ENCODE measurements at regions not wholly inside any gene's neighbourhood (a gene's known extent, or its start where the extent isn't known, plus 50 kb on each side); places are given as distances from the start of the nearest gene placed in this dataset.
A peak's percentile ranks its signal among the peaks of the same experiment; 100 is the strongest.
"Not testable (repeated sequence)": the region's sequence is repeated elsewhere in the genome, so short reads cannot be mapped to it uniquely, and the experiment has no call there.

DNA sequence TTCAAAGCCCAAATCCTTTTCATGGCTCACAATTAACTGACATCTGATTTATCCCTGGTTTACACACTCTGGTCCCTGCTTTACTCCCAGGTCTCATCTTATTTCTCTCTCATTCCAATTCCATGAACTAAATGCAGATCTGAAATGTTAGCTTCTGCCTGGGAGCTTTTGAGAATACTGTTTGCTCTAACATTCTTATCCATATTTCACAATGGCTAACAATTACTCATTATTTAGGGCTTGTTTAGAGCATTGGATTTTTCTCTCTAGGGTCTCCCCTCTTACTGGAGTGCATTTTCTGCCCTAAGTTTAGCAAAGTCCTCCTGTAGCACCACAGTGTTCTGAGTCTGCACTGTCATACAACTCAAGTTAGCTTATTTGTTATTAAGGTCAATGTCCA is 121.5 kb upstream of the HCRTR2 start:
- H3K36me3 ChIP-seq: no peaks in the 10 kb centered on the region
- intact Hi-C loops (cut with DNase I): no loop called here
- H3K9me3 ChIP-seq: no peaks in the 10 kb centered on the region
- H3K4me1 ChIP-seq (replicated peaks): no peaks in the 10 kb centered on the region
- TF ChIP-seq, protein P1, sequence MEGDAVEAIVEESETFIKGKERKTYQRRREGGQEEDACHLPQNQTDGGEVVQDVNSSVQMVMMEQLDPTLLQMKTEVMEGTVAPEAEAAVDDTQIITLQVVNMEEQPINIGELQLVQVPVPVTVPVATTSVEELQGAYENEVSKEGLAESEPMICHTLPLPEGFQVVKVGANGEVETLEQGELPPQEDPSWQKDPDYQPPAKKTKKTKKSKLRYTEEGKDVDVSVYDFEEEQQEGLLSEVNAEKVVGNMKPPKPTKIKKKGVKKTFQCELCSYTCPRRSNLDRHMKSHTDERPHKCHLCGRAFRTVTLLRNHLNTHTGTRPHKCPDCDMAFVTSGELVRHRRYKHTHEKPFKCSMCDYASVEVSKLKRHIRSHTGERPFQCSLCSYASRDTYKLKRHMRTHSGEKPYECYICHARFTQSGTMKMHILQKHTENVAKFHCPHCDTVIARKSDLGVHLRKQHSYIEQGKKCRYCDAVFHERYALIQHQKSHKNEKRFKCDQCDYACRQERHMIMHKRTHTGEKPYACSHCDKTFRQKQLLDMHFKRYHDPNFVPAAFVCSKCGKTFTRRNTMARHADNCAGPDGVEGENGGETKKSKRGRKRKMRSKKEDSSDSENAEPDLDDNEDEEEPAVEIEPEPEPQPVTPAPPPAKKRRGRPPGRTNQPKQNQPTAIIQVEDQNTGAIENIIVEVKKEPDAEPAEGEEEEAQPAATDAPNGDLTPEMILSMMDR (IDR thresholded peaks at IDR 0.05): no peak
- H3K27me3 ChIP-seq (replicated peaks; ENCODE audit: insufficient read depth): no peaks in the 10 kb centered on the region
- no peak overlapping the region for H3K27ac ChIP-seq
- no peak overlapping the region for H3K4me3 ChIP-seq
- DNase-seq (ENCODE audit: low spot score): no peak

DNA sequence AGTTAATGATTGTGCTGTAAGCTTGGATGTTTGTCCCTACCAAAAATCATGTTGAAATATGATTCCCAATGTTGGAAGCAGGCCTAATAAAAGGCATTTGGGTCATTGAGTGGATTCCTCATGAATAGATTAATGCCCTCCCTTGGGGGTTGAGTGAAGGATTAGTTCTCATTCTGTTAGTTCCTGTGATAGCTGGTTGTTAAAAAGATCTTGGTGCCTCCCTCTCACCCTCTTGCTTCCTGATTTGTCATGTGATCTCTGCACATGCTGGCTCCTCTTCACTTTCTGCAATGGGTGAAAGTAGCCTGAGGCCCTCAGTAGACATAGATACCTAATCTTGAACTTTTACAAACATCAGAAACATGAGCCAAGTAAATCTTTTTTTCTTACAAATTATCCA is 115.6 kb upstream of the HCRTR2 start:
- intact Hi-C loops (cut with DNase I): no loop called here
- no peak for DNase-seq (ENCODE audit: low spot score)

DNA sequence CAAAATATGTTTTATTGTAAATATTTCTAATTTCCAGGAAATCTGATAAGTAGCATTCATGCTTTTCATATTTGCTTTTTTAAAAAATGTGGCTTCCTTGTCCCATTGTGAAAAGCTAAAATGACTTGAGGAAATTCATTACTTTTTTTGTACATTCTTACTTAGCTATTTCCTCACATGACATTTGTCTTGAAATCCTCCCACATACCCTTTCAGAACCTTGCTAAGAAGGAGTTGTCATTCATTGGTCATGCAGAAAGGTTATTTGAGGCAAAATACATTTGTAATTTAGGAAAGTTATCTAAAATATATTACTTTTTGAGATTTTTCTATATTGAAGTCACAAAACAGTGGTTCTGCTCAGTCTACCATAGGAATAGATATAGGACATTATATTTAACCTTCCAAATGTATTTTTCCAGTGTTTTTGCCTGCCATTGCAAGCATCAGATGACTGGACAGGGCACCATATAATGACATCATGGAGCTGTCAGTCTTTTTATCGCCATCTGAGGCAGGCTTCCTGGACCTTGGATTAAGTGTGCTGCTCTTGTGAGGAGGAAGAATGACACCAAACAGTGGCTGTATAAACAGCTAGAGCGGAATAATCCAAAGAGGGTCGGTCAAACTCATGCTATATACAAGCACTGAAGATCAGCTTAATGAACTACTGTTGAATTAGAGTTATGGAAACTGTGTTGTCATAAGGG is 109.4 kb upstream of the HCRTR2 start:
- H3K36me3 ChIP-seq: no peaks in the 10 kb centered on the region
- no peaks in the 10 kb centered on the region for H3K27me3 ChIP-seq (replicated peaks; ENCODE audit: insufficient read depth)
- no peak overlapping the region for H3K4me3 ChIP-seq
- no peaks in the 10 kb centered on the region for H3K4me1 ChIP-seq (replicated peaks)
- no peak for DNase-seq (ENCODE audit: low spot score)
- H3K9me3 ChIP-seq: no peaks in the 10 kb centered on the region
- TF ChIP-seq, protein P1 (IDR thresholded peaks at IDR 0.05): no peak
- TF ChIP-seq POLR2AphosphoS5 (IDR thresholded peaks at IDR 0.05): no peak
- TF ChIP-seq POLR2A (IDR thresholded peaks at IDR 0.05): no peak
- 66% methylated on average over 3 of the region's 3 CpGs for WGBS
- intact Hi-C loops (cut with DNase I): no loop called here
- H3K27ac ChIP-seq: no peak overlapping the region

More for the DNA sequence above, 115.6 kb upstream of the HCRTR2 start:
- Histone ChIP-seq H3K4me1 (replicated peaks) (no peaks in the 10 kb centered on the region), H3K4me3 (no peak overlapping the region), H3K9me3 (no peaks in the 10 kb centered on the region), H3K27me3 (replicated peaks; ENCODE audit: insufficient read depth) (no peaks in the 10 kb centered on the region), H3K36me3 (no peaks in the 10 kb centered on the region), H3K27ac (no peak overlapping the region)
- TF ChIP-seq, protein P1 (IDR thresholded peaks at IDR 0.05): no peak
- no peak for TF ChIP-seq POLR2AphosphoS5 (IDR thresholded peaks at IDR 0.05)
- no peak for TF ChIP-seq POLR2A (IDR thresholded peaks at IDR 0.05)

DNA sequence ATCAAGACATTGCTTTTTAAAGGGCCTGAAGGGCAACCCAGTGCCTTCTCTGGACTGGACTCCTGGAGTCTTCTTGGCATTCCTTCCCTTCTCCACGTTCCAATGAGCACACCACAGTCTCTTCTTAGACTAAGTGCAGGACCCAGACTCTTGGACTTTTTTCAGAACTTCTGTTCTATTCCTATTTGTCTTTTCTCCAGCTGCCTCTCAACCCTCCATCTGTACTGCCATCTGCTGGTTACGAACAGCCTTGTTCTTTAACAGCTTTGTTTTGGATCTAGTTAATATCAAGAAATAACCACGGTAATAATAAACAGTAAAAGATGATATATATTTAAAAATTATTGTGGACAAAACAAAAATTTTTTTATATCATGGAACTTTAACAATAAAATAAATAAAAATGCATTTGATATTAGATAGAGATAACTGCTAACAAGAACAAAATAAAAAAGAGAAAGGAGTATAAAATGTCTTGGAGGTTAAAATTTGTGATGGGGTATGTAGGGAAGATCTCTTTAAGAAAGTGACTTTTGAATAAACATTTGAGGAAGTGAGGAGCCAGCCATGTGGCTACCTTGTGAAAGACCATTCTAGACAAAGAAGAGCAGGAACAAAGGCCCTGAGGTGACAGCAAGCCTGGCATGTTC is 105.1 kb upstream of the HCRTR2 start:
- no peaks in the 10 kb centered on the region for H3K9me3 ChIP-seq
- intact Hi-C loops (cut with DNase I): no loop called here
- no peak overlapping the region for H3K27ac ChIP-seq
- TF ChIP-seq POLR2AphosphoS5 (IDR thresholded peaks at IDR 0.05) (no peak), POLR2A (IDR thresholded peaks at IDR 0.05) (no peak)
- TF ChIP-seq, protein P1 (IDR thresholded peaks at IDR 0.05): peak; percentile 10 to 61 (median 40)
- H3K27me3 ChIP-seq (replicated peaks; ENCODE audit: insufficient read depth): no peaks in the 10 kb centered on the region
- peak; percentile 19 for DNase-seq (ENCODE audit: low spot score)
- no peaks in the 10 kb centered on the region for H3K36me3 ChIP-seq
- no peak overlapping the region for H3K4me3 ChIP-seq
- no peaks in the 10 kb centered on the region for H3K4me1 ChIP-seq (replicated peaks)
- 21% methylated on average over 3 of the region's 3 CpGs for WGBS

DNA sequence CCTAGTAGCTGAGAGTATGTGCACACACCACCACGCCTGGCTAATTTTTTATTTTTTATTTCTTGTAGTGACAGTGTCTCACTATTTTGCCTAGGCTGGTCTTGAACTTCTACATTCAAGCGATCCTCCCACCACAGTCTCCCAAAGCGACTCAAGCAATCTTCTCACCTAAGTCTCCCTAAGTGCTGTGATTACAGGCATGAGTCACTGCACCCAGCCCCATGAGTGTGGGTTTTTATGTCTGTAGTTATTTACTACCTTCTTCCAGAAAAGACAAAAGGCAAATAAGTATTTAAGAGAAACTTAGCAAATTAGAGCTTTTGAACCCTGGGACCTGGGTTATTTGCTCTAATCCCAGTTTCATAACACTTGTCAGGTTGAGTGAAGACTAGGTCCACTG is 92.3 kb upstream of the HCRTR2 start:
- Histone ChIP-seq H3K4me1 (replicated peaks) (no peaks in the 10 kb centered on the region), H3K9me3 (no peaks in the 10 kb centered on the region), H3K27me3 (replicated peaks; ENCODE audit: insufficient read depth) (no peaks in the 10 kb centered on the region), H3K4me3 (no peak overlapping the region), H3K27ac (no peak overlapping the region), H3K36me3 (no peaks in the 10 kb centered on the region)
- no peak for DNase-seq (ENCODE audit: low spot score)
- intact Hi-C loops (cut with DNase I): no loop called here
- WGBS: 82% methylated on average over 3 of the region's 3 CpGs
- TF ChIP-seq, protein P1 (IDR thresholded peaks at IDR 0.05): no peak
- no peak for TF ChIP-seq POLR2AphosphoS5 (IDR thresholded peaks at IDR 0.05)
- no peak for TF ChIP-seq POLR2A (IDR thresholded peaks at IDR 0.05)

DNA sequence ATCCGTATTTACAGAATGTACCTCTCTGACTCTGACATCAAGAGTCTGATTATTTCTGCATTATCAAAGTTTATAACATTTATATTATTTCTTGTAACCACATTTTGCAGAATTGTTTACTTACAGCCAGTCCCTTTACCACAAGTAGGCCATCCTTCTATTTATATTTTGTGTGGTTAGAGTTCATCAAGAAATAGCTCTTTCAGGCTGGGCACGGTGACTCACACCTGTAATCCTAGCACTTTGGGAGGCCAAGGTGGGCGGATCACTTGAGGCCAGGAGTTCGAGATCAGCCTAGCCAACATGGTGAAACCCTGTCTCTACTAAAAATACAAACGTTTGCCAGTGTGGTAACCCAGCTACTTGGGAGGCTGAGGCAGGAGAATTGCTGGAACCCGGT is 86.3 kb upstream of the HCRTR2 start:
- H3K9me3 ChIP-seq; intact Hi-C loops (cut with DNase I); DNase-seq (ENCODE audit: low spot score); H3K27ac ChIP-seq; H3K36me3 ChIP-seq; H3K4me3 ChIP-seq; H3K27me3 ChIP-seq (replicated peaks; ENCODE audit: insufficient read depth); H3K4me1 ChIP-seq (replicated peaks): not testable (repeated sequence)
- 78% methylated on average over 6 of the region's 6 CpGs for WGBS
